22Rv1 (cell line): ENCODE measurements at regions not wholly inside any gene's neighbourhood (a gene's known extent, or its start where the extent isn't known, plus 50 kb on each side); places are given as distances from the start of the nearest gene placed in this dataset.

Experiments
- H3K27ac ChIP-seq: fragments of 450-650 bp; 2 replicates; pipeline ENCODE4 v1.5.1; 2017
- CTCF ChIP-seq: fragments of 450-650 bp; IDR thresholded peaks from 2 replicates; pipeline ENCODE4 v1.5.1; 2017; ENCODE audit warnings: mild to moderate bottlenecking
- ZFX ChIP-seq: fragments of 450-650 bp; IDR thresholded peaks from 2 replicates; pipeline ENCODE4 v1.6.1; 2017; ENCODE audit warnings: antibody characterized with exemption, borderline replicate concordance

GRCh38 chr6:44678252-44678935 is 290.9 kb downstream of the CDC5L start:
- H3K27ac ChIP-seq, result no peak overlapping the region
- TF ChIP-seq CTCF, result no peak
- no peak for TF ChIP-seq ZFX

GRCh38 chr6:44679438-44680201 is 292.1 kb downstream of the CDC5L start:
- TF ChIP-seq ZFX (no peak), CTCF (no peak)
- no peak overlapping the region for H3K27ac ChIP-seq

- TF ChIP-seq ZFX (no peak), CTCF (no peak)
Measured at GRCh38 chr6:44680202-44680720, 292.8 kb downstream of the CDC5L start.

GRCh38 chr6:44681761-44682160 is 294.3 kb downstream of the CDC5L start:
- TF ChIP-seq ZFX (no peak), CTCF (no peak)

More at GRCh38 chr6:44680202-44680720, 292.8 kb downstream of the CDC5L start:
- H3K27ac ChIP-seq, result no peak overlapping the region

GRCh38 chr6:44682280-44682679 is 294.8 kb downstream of the CDC5L start:
- TF ChIP-seq ZFX (no peak), CTCF (no peak)

More at GRCh38 chr6:44681761-44682160, 294.3 kb downstream of the CDC5L start:
- H3K27ac ChIP-seq, result no peak overlapping the region

GRCh38 chr6:44682987-44683779 is 295.7 kb downstream of the CDC5L start:
- no peak for TF ChIP-seq ZFX

More at GRCh38 chr6:44682280-44682679, 294.8 kb downstream of the CDC5L start:
- H3K27ac ChIP-seq, result no peak overlapping the region

GRCh38 chr6:44685213-44685612 is 297.7 kb downstream of the CDC5L start:
- no peak for TF ChIP-seq CTCF
- TF ChIP-seq ZFX, result no peak

More at GRCh38 chr6:44682987-44683779, 295.7 kb downstream of the CDC5L start:
- H3K27ac ChIP-seq, result no peak overlapping the region

More at GRCh38 chr6:44685213-44685612, 297.7 kb downstream of the CDC5L start:
- no peak overlapping the region for H3K27ac ChIP-seq
